Tibial nerve (tissue), 3 donors: ENCODE measurements at regions not wholly inside any gene's neighbourhood (a gene's known extent, or its start where the extent isn't known, plus 50 kb on each side); places are given as distances from the start of the nearest gene placed in this dataset.

Source experiments
- POLR2A ChIP-seq, 2 donors: fragments of 450-650 bp; IDR thresholded peaks; one replicate each; pipeline ENCODE4 v1.6.1; 2017; ENCODE audit warnings: antibody characterized with exemption in 2 of 2, mild to moderate bottlenecking in 2 of 2, moderate library complexity in 2 of 2
- TF ChIP-seq, protein P1 (sequence below), 5 experiments: fragments of 200-600 bp in 3 of 5; fragments of 450-650 bp in 2 of 5; sonication (generic) in 3 of 5; IDR thresholded peaks; one replicate each; pipeline ENCODE4 v1.5.1; 2016 to 2019; ENCODE audit warnings: antibody characterized with exemption in 5 of 5, mild to moderate bottlenecking in 3 of 5, moderate library complexity in 2 of 5

DNA sequence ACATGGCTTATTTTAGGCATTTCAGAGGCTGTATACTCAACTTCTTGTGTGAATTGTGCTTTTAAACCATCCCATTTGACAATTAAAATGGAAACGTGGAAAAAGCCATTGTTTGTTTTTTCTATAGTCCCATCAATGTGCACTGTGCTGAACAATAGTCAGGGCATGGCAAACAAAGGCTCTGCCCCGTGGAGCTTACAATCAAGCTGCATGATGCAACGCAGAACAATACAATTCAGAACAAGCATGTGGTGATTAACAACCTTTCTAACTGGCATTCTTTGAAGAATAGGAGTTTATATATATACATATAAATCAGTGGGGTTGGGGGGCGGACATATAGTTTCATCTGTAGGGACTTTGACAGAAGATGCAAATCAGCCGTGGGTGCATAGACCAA is 2125.4 kb upstream of the WWC1 start:
- TF ChIP-seq, protein P1, sequence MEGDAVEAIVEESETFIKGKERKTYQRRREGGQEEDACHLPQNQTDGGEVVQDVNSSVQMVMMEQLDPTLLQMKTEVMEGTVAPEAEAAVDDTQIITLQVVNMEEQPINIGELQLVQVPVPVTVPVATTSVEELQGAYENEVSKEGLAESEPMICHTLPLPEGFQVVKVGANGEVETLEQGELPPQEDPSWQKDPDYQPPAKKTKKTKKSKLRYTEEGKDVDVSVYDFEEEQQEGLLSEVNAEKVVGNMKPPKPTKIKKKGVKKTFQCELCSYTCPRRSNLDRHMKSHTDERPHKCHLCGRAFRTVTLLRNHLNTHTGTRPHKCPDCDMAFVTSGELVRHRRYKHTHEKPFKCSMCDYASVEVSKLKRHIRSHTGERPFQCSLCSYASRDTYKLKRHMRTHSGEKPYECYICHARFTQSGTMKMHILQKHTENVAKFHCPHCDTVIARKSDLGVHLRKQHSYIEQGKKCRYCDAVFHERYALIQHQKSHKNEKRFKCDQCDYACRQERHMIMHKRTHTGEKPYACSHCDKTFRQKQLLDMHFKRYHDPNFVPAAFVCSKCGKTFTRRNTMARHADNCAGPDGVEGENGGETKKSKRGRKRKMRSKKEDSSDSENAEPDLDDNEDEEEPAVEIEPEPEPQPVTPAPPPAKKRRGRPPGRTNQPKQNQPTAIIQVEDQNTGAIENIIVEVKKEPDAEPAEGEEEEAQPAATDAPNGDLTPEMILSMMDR (IDR thresholded peaks at IDR 0.05), result no peak
- no peak for TF ChIP-seq POLR2A (IDR thresholded peaks at IDR 0.05)
